Muscle of leg (tissue), 3 donors: ENCODE measurements at regions not wholly inside any gene's neighbourhood (a gene's known extent, or its start where the extent isn't known, plus 50 kb on each side); places are given as distances from the start of the nearest gene placed in this dataset.

Experiments
- DNase-seq: peaks from one replicate; pipeline ENCODE4 v3.0.0; 2013
- H3K27ac ChIP-seq: one replicate; pipeline ENCODE4 v1.5.1; 2013; ENCODE audit warnings: mild to moderate bottlenecking, low read length, control low read depth
- H3K27me3 ChIP-seq: one replicate; pipeline ENCODE4 v1.6.1; 2013; ENCODE audit warnings: low read length; ENCODE audit not compliant: control insufficient read depth, insufficient read depth
- H3K36me3 ChIP-seq: one replicate; pipeline ENCODE4 v1.6.1; 2013; ENCODE audit warnings: low read length; ENCODE audit not compliant: control insufficient read depth, insufficient read depth
- H3K4me1 ChIP-seq: one replicate; pipeline ENCODE4 v1.6.1; 2013; ENCODE audit warnings: low read length; ENCODE audit not compliant: control insufficient read depth, insufficient read depth
- H3K4me3 ChIP-seq: one replicate; pipeline ENCODE4 v1.5.1; 2013; ENCODE audit warnings: low read length, control low read depth
- H3K9me3 ChIP-seq: replicated peaks from 2 replicates; pipeline ENCODE4 v1.6.1; 2013; ENCODE audit warnings: low read depth, low read length; ENCODE audit not compliant: control insufficient read depth
- WGBS: methylation state at CpG from one replicate; pipeline ENCODE4 v1.1.5; 2013; ENCODE audit warnings: missing lambda C conversion rate; ENCODE audit not compliant: insufficient coverage; 5-methylcytosine and 5-hydroxymethylcytosine counted together

DNA sequence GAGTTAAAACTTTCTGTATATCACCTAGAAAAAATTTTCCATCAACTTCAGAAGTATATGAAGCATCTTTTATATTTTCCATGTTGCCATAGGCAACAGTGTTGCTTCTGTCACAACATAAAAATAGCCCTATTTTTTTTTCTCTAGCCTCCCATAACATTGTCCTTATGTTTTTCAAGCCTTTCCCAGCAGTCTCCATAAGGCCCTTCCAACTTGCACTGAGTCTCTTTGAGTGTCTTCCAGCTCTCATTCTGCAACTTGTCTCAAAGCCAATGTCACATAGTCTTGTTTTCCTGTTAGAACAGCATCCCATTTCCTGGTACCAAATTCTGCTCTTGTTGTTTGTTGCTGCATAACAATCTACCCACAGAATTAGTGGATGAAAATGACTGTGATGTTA is 1055.5 kb upstream of the GHITM start:
- Histone ChIP-seq H3K36me3 (no peaks in the 10 kb centered on the region), H3K4me1 (no peaks in the 10 kb centered on the region), H3K4me3 (no peak overlapping the region), H3K9me3 (no peaks in the 10 kb centered on the region), H3K27me3 (no peaks in the 10 kb centered on the region), H3K27ac (peak overlapping the region; percentile 70)
- peak; percentile 90 for DNase-seq

- Histone ChIP-seq H3K4me3 (no peak overlapping the region), H3K36me3 (no peaks in the 10 kb centered on the region), H3K4me1 (no peaks in the 10 kb centered on the region), H3K27me3 (no peaks in the 10 kb centered on the region), H3K27ac (no peak overlapping the region), H3K9me3 (no peaks in the 10 kb centered on the region)
- 58% methylated on average over 2 of the region's 3 CpGs for WGBS
- DNase-seq: no peak
Observed at GRCh38 chr10:83089335-83089734, 1050.0 kb upstream of the GHITM start.

- H3K27me3 ChIP-seq: no peaks in the 10 kb centered on the region
- H3K27ac ChIP-seq: no peak overlapping the region
- no peaks in the 10 kb centered on the region for H3K36me3 ChIP-seq
- no peak overlapping the region for H3K4me3 ChIP-seq
- H3K4me1 ChIP-seq: no peaks in the 10 kb centered on the region
- peaks cover 11% of the 10 kb centered on the region for H3K9me3 ChIP-seq
- DNase-seq: no peak
- WGBS: no CpG with 5 or more reads among the region's 3 CpGs
Observed at GRCh38 chr10:83104616-83105015, 1034.7 kb upstream of the GHITM start.

- H3K4me3 ChIP-seq: no peak overlapping the region
- H3K9me3 ChIP-seq: peaks cover 23% of the 10 kb centered on the region
- H3K27ac ChIP-seq: no peak overlapping the region
- no peak for DNase-seq
- 74% methylated on average over 5 of the region's 7 CpGs for WGBS
- no peaks in the 10 kb centered on the region for H3K4me1 ChIP-seq
- no peaks in the 10 kb centered on the region for H3K36me3 ChIP-seq
- no peaks in the 10 kb centered on the region for H3K27me3 ChIP-seq
Observed at GRCh38 chr10:83108565-83109333, 1030.6 kb upstream of the GHITM start.

GRCh38 chr10:83119346-83119745 is 1020.0 kb upstream of the GHITM start:
- H3K4me1 ChIP-seq: no peaks in the 10 kb centered on the region
- H3K4me3 ChIP-seq: no peak overlapping the region
- no peaks in the 10 kb centered on the region for H3K9me3 ChIP-seq
- no peak overlapping the region for H3K27ac ChIP-seq
- no peak for DNase-seq
- WGBS: 100% methylated on average over 1 of the region's 1 CpG
- no peaks in the 10 kb centered on the region for H3K36me3 ChIP-seq
- no peaks in the 10 kb centered on the region for H3K27me3 ChIP-seq

DNA sequence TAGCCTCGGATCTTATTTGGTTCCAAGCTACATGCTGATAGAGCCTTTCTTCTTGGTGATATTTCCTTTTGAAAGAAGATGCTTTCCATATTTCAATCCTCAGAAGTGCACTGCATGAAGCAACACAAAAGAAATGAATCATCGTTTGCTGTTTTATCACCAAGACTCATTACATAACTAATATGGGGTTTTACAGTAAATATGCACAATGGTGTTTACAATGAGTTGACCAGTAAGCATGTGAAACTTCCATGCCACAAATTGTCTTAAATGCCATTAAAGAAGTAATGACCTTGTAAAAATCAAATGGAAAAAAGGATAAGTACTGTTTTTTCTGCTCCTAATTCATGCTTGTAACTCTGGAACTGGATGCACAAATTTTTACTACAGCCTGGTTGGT is 1017.0 kb upstream of the GHITM start:
- no CpG with 5 or more reads among the region's 2 CpGs for WGBS
- Histone ChIP-seq H3K36me3 (no peaks in the 10 kb centered on the region), H3K4me1 (no peaks in the 10 kb centered on the region), H3K4me3 (no peak overlapping the region), H3K27me3 (no peaks in the 10 kb centered on the region), H3K27ac (no peak overlapping the region), H3K9me3 (no peaks in the 10 kb centered on the region)
- no peak for DNase-seq

GRCh38 chr10:83127942-83128575 is 1011.2 kb upstream of the GHITM start:
- 53% methylated on average over 2 of the region's 6 CpGs for WGBS
- DNase-seq: no peak
- H3K4me3 ChIP-seq: no peak overlapping the region
- H3K36me3 ChIP-seq: no peaks in the 10 kb centered on the region
- H3K27ac ChIP-seq: no peak overlapping the region
- no peaks in the 10 kb centered on the region for H3K4me1 ChIP-seq
- H3K9me3 ChIP-seq: no peaks in the 10 kb centered on the region
- H3K27me3 ChIP-seq: no peaks in the 10 kb centered on the region

DNA sequence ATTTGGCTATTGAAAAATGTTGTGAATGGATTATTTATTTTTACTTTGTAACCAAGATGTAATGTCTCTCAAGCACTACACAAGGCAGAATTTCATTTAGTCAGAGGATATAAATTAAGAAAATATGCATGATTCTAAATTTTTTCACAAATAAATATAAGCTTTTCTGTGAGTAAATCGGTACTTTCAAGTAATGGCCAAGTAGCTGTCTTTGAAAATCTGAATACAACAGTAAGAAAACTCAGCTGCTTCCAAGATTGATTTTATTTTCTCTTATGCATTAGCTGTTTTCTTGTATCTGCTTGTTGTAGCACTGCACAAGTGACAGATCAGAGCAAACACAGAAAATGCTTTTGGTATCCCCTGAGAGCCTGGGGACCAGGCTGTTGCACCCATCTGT is 998.5 kb upstream of the GHITM start:
- Histone ChIP-seq H3K4me3 (no peak overlapping the region), H3K4me1 (no peaks in the 10 kb centered on the region), H3K27ac (no peak overlapping the region), H3K27me3 (no peaks in the 10 kb centered on the region), H3K9me3 (no peaks in the 10 kb centered on the region), H3K36me3 (no peaks in the 10 kb centered on the region)
- no CpG with 5 or more reads among the region's 1 CpG for WGBS
- no peak for DNase-seq

GRCh38 chr10:83142074-83142563 is 997.2 kb upstream of the GHITM start:
- no peaks in the 10 kb centered on the region for H3K9me3 ChIP-seq
- H3K27ac ChIP-seq: no peak overlapping the region
- WGBS: no CpG with 5 or more reads among the region's 3 CpGs
- no peaks in the 10 kb centered on the region for H3K4me1 ChIP-seq
- H3K27me3 ChIP-seq: no peaks in the 10 kb centered on the region
- no peak for DNase-seq
- H3K4me3 ChIP-seq: no peak overlapping the region
- H3K36me3 ChIP-seq: no peaks in the 10 kb centered on the region

DNA sequence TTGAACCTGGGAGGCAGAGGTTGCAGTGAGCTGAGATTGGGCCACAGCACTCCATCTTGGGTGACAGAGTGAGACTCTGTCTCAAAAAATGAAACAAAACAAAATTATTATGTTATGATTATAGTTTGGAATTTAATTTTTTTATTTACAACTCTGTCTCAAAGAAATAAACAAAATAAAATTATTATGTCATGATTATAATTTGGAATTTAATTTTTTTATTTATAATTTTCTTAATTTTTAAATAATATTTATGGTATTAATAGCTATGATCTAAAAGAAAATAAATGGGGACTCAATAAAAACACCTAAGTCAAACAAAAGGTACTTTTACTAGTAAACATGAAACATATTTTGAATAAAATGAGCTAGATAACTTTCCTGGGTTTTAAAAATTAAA is 994.8 kb upstream of the GHITM start:
- Histone ChIP-seq H3K27me3 (no peaks in the 10 kb centered on the region), H3K9me3 (no peaks in the 10 kb centered on the region)
- DNase-seq: no peak

More for the DNA sequence above, 994.8 kb upstream of the GHITM start:
- H3K4me1 ChIP-seq: no peaks in the 10 kb centered on the region
- H3K27ac ChIP-seq: no peak overlapping the region
- H3K4me3 ChIP-seq: no peak overlapping the region
- H3K36me3 ChIP-seq: no peaks in the 10 kb centered on the region
